HEK293 (cell line): ENCODE measurements at regions not wholly inside any gene's neighbourhood (a gene's known extent, or its start where the extent isn't known, plus 50 kb on each side); places are given as distances from the start of the nearest gene placed in this dataset.

ENCODE experiments used
- CTCF ChIP-seq: fragments of 450-650 bp; formaldehyde crosslinking; IDR thresholded peaks from 2 replicates; pipeline ENCODE4 v1.5.1; 2016; ENCODE audit warnings: missing biosample characterization, missing genetic modification characterization
- KLF16 ChIP-seq: fragments of 450-650 bp; formaldehyde crosslinking; IDR thresholded peaks from 2 replicates; pipeline ENCODE4 v1.5.1; 2017; ENCODE audit warnings: missing biosample characterization, missing genetic modification characterization
- REST ChIP-seq: fragments of 450-650 bp; formaldehyde crosslinking; IDR thresholded peaks from 2 replicates; pipeline ENCODE4 v1.5.1; 2016; ENCODE audit warnings: missing biosample characterization, missing genetic modification characterization

- TF ChIP-seq KLF16: no peak
- no peak for TF ChIP-seq REST
- no peak for TF ChIP-seq CTCF (tag by site-specific recombination)
Measured at GRCh38 chr5:110267714-110268113, 458.8 kb downstream of the TMEM232 start.
